A549 (cell line): ENCODE measurements at regions not wholly inside any gene's neighbourhood (a gene's known extent, or its start where the extent isn't known, plus 50 kb on each side); places are given as distances from the start of the nearest gene placed in this dataset.

Source experiments
- ATAC-seq, 2 experiments: fragments of 200-7000 bp in 1 of 2; fragments of >200 bp in 1 of 2; cut with Nextera tagmentation in 1 of 2; cut with Tn5 transposase in 1 of 2; 3 replicates each; pipeline versions ENCODE4 v1.8.0 to v1.9.1; 2018 to 2020; ENCODE audit warnings: mild to moderate bottlenecking in 1 of 2, moderate library complexity in 1 of 2
- CTCF ChIA-PET: fragments of 300-600 bp; sonication (Branson Sonifier 250); formaldehyde crosslinking; extraction: SDS; loops from one replicate; lab custom pipeline; 2021; ENCODE audit warnings: antibody characterized with exemption, inconsistent platforms; lab: Yijun Ruan, JAX
- POLR2A ChIA-PET: fragments of 350-600 bp; formaldehyde crosslinking; extraction: SDS; loops from one replicate; lab custom pipeline; 2021; ENCODE audit warnings: antibody characterized with exemption, inconsistent platforms; lab: Yijun Ruan, JAX
- DNase-seq, 2 experiments: peaks; one replicate each; pipeline versions ENCODE4 v3.0.0 to v3.0.0-alpha.2; 2011 to 2016; ENCODE audit warnings: low read depth in 1 of 2, low spot score in 1 of 2
- FAIRE-seq: peaks from 2 replicates; lab custom pipeline; 2011; peaks lifted over from hg19 to GRCh38; lab: Jason Lieb, UNC
- H3K27ac ChIP-seq, 2 experiments: fragments of >200 bp; sonication (Bioruptor Twin); formaldehyde crosslinking; 3 replicates each; pipeline ENCODE4 v1.5.1; 2016 to 2017
- H3K4me1 ChIP-seq: fragments of >200 bp; sonication (Bioruptor Twin); formaldehyde crosslinking; 3 replicates; pipeline ENCODE4 v1.6.1; 2016
- H3K4me2 ChIP-seq: fragments of >200 bp; sonication (Bioruptor Twin); formaldehyde crosslinking; 3 replicates; pipeline ENCODE4 v1.6.1; 2016
- H3K4me3 ChIP-seq: fragments of >200 bp; sonication (Bioruptor Twin); formaldehyde crosslinking; 3 replicates; pipeline ENCODE4 v1.5.1; 2016
- H3K9me3 ChIP-seq: fragments of >200 bp; sonication (Bioruptor Twin); formaldehyde crosslinking; 3 replicates; pipeline ENCODE4 v1.6.1; 2016
- BHLHE40 ChIP-seq: IDR thresholded peaks from 2 replicates; pipeline ENCODE4 v1.6.1; 2012; ENCODE audit warnings: low read depth, low read length, inconsistent platforms
- CBX2 ChIP-seq: fragments of 200-600 bp; sonication (generic); IDR thresholded peaks from 2 replicates; pipeline ENCODE4 v1.6.1; 2016; ENCODE audit warnings: low read depth, mild to moderate bottlenecking, borderline replicate concordance
- CHD2 ChIP-seq: fragments of 150-350 bp; IDR thresholded peaks from 2 replicates; pipeline ENCODE4 v1.6.1; 2014; ENCODE audit warnings: low read length; ENCODE audit not compliant: partially characterized antibody
- EHMT2 ChIP-seq: fragments of 200-600 bp; sonication (generic); IDR thresholded peaks from 2 replicates; pipeline ENCODE4 v1.6.1; 2016; ENCODE audit warnings: antibody characterized with exemption, low read depth, mild to moderate bottlenecking, moderate library complexity
- ESRRA ChIP-seq: fragments of 150-350 bp; IDR thresholded peaks from 2 replicates; pipeline ENCODE4 v1.6.1; 2014; ENCODE audit warnings: mild to moderate bottlenecking, low read length, borderline replicate concordance
- FOSB ChIP-seq: fragments of 250-450 bp; sonication (Bioruptor Pico); IDR thresholded peaks from 2 replicates; pipeline ENCODE4 v1.5.0; 2020; ENCODE audit warnings: mild to moderate bottlenecking, moderate library complexity
- HDAC2 ChIP-seq: fragments of 200-600 bp; sonication (generic); IDR thresholded peaks from 2 replicates; pipeline ENCODE4 v1.6.1; 2016
- HOXB13 ChIP-seq: fragments of 250-450 bp; sonication (Bioruptor Pico); IDR thresholded peaks from 2 replicates; pipeline ENCODE4 v1.5.0; 2020; ENCODE audit warnings: low read depth, mild to moderate bottlenecking, moderate library complexity
- HOXB5 ChIP-seq: fragments of 250-450 bp; sonication (Bioruptor Pico); IDR thresholded peaks from 2 replicates; pipeline ENCODE4 v1.5.0; 2020; ENCODE audit warnings: mild to moderate bottlenecking, moderate library complexity
- JUNB ChIP-seq: fragments of >200 bp; sonication (Bioruptor Twin); formaldehyde crosslinking; IDR thresholded peaks from 2 replicates; pipeline ENCODE4 v1.6.1; 2016
- KDM1A ChIP-seq: fragments of 200-600 bp; sonication (generic); IDR thresholded peaks from 2 replicates; pipeline ENCODE4 v1.6.1; 2016; ENCODE audit warnings: low read depth, mild to moderate bottlenecking
- MAZ ChIP-seq: fragments of 150-350 bp; IDR thresholded peaks from 2 replicates; pipeline ENCODE4 v1.6.1; 2014; ENCODE audit warnings: antibody characterized with exemption, low read depth, low read length, borderline replicate concordance
- MYC ChIP-seq: IDR thresholded peaks from 2 replicates; pipeline ENCODE4 v1.6.1; 2012; ENCODE audit warnings: mild to moderate bottlenecking, inconsistent platforms, low read length, improper control_type of control experiment, borderline replicate concordance
- NPAS2 ChIP-seq: fragments of 250-450 bp; sonication (Bioruptor Pico); IDR thresholded peaks from 2 replicates; pipeline ENCODE4 v1.8.0; 2022; ENCODE audit warnings: mild to moderate bottlenecking, moderate library complexity, borderline replicate concordance
- PHF8 ChIP-seq: fragments of 200-600 bp; sonication (generic); IDR thresholded peaks from 2 replicates; pipeline ENCODE4 v1.6.1; 2016; ENCODE audit warnings: low read depth, mild to moderate bottlenecking, antibody characterized with exemption, moderate library complexity, borderline replicate concordance
- POLR2A ChIP-seq: IDR thresholded peaks from 2 replicates; pipeline ENCODE4 v1.6.1; 2012; ENCODE audit warnings: mild to moderate bottlenecking, low read length
- POLR2AphosphoS2 ChIP-seq: conservative IDR thresholded peaks from 2 replicates; pipeline ENCODE4 v1.6.1; 2012; ENCODE audit warnings: low read length, improper control_type of control experiment, inconsistent platforms
- RAD21 ChIP-seq, 2 experiments: fragments of >200 bp in 1 of 2; sonication (Bioruptor Twin) in 1 of 2; formaldehyde crosslinking in 1 of 2; IDR thresholded peaks in 1 of 2; conservative IDR thresholded peaks in 1 of 2; 2 replicates in 1 of 2; 3 replicates in 1 of 2; pipeline ENCODE4 v1.6.1; 2012 to 2018; ENCODE audit warnings: inconsistent platforms in 1 of 2
- RFX5 ChIP-seq: fragments of 450-650 bp; IDR thresholded peaks from 2 replicates; pipeline ENCODE4 v1.7.1; 2014; ENCODE audit warnings: antibody characterized with exemption, mild to moderate bottlenecking, moderate library complexity
- SMC3 ChIP-seq: fragments of >200 bp; sonication (Bioruptor Twin); formaldehyde crosslinking; IDR thresholded peaks from 3 replicates; pipeline ENCODE4 v1.6.1; 2018; ENCODE audit warnings: inconsistent platforms
- ZFP36 ChIP-seq: fragments of 450-650 bp; IDR thresholded peaks from 2 replicates; pipeline ENCODE4 v1.6.1; 2014; ENCODE audit warnings: borderline replicate concordance; ENCODE audit not compliant: partially characterized antibody
- ZNF302 ChIP-seq: fragments of 250-450 bp; sonication (Bioruptor Pico); IDR thresholded peaks from 2 replicates; pipeline ENCODE4 v1.9.0; 2021; ENCODE audit warnings: inconsistent platforms, mild to moderate bottlenecking, moderate library complexity
- ZSCAN20 ChIP-seq: fragments of 250-450 bp; sonication (Bioruptor Pico); IDR thresholded peaks from 2 replicates; pipeline ENCODE4 v1.8.0; 2022; ENCODE audit warnings: mild to moderate bottlenecking, moderate library complexity
- WGBS: methylation state at CpG from one replicate; pipeline ENCODE4 v1.1.6; 2017; ENCODE audit errors: missing lambda C conversion rate; 5-methylcytosine and 5-hydroxymethylcytosine counted together
- TF ChIP-seq, protein P1 (sequence below): fragments of 150-350 bp; IDR thresholded peaks from 2 replicates; pipeline ENCODE4 v1.6.1; 2014; ENCODE audit warnings: low read depth, mild to moderate bottlenecking, low read length
- TF ChIP-seq, protein P2 (sequence below): fragments of 250-450 bp; sonication (Bioruptor Pico); IDR thresholded peaks from 2 replicates; pipeline ENCODE4 v1.5.0; 2020; ENCODE audit warnings: low read depth, mild to moderate bottlenecking, moderate library complexity

DNA sequence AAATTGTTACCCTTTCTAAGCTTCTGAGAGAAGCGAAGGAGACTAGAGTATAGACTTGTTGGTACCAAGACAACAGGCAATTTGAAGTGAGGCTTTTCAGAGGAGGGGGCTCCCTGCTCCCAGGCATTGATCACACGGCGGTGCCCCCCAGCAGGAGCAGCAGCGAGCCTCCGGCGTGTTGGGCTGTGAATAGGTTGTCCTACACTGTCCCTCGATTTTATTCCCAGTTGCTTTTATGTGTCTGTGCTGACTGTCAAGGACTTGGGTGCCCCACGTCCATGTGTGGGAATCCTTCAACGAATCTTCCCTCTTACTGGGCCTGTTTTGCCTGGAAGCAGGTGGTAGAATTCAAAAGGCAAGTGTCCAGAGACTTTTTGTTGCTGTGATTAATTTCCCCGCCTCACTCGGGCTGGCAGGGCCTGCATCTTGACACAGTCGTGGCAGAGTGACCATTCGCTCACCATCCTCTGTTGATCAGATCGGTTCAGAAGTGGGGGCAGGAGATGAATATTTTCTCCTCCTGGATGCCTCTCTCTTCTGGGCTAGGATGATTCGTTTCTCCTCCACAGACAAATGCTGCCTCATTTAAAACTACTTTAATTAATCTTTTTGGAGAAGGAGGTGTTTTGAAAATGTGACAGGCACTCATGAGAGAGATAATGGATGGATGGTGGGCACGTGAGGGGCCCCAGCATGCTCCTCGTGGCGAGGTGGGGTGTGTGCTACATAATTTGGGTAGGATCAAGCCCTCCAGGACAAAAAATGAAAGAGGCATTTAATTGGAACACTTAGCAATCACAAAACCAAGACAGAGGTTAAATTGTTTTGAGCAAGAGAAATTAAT, 77.6 kb downstream of the SMIM21 start:
- CTCF ChIA-PET, result no interaction called here
- DNase-seq, result no peak
- TF ChIP-seq HDAC2 (no peak), CBX2 (no peak), FOSB (no peak), RAD21 (conservative IDR thresholded peaks at IDR 0.05 in 1 of 2, IDR thresholded peaks at IDR 0.05 in 1 of 2) (no peak), HOXB5 (CRISPR knock-in tag) (no peak), ZSCAN20 (no peak), PHF8 (no peak), JUNB (no peak)
- TF ChIP-seq, protein P1, sequence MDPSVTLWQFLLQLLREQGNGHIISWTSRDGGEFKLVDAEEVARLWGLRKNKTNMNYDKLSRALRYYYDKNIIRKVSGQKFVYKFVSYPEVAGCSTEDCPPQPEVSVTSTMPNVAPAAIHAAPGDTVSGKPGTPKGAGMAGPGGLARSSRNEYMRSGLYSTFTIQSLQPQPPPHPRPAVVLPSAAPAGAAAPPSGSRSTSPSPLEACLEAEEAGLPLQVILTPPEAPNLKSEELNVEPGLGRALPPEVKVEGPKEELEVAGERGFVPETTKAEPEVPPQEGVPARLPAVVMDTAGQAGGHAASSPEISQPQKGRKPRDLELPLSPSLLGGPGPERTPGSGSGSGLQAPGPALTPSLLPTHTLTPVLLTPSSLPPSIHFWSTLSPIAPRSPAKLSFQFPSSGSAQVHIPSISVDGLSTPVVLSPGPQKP, result no peak
- TF ChIP-seq, all 56 proteins: peak for 0
- POLR2A ChIA-PET, result no interaction called here
- Histone ChIP-seq H3K27ac (no peak overlapping the region), H3K4me2 (no peak overlapping the region), H3K4me1 (no peaks in the 10 kb centered on the region), H3K4me3 (no peak overlapping the region), H3K9me3 (0 out of 3 replicates have a peak, but pooled peaks cover 3% of the 10 kb centered on the region)
- ATAC-seq (no peak), FAIRE-seq (no peak)
- WGBS, result 39% methylated on average over 18 of the region's 18 CpGs

DNA sequence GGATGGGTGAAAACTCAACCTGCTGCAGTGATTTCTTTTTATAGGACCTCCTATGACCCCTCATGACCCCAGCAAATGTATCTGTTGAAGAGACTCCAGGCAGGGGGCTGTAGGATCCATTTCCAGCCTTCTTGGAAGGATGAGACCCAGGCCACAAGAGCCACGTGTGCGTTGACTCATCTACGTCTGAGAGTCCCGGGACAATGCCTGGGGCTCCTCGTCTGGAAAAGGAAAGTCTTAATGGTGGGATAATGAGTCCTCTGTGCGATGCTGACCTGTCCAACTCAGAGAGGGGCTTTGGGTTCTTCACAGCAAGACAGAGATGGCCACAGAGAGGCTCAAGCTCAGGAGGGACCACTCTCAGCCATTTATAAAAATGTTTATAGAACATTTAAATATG, 80.8 kb downstream of the SMIM21 start:
- no peak overlapping the region for H3K27ac ChIP-seq
- no peaks in the 10 kb centered on the region for H3K4me1 ChIP-seq
- H3K4me2 ChIP-seq, result no peak overlapping the region
- no peaks in the 10 kb centered on the region for H3K9me3 ChIP-seq
- no peak overlapping the region for H3K4me3 ChIP-seq
- no peak for DNase-seq
- no peak for FAIRE-seq
- no peak for ATAC-seq
- CTCF ChIA-PET, result no interaction called here
- WGBS, result 69% methylated on average over 6 of the region's 6 CpGs
- POLR2A ChIA-PET, result no interaction called here
- TF ChIP-seq MAZ (no peak), PHF8 (no peak), KDM1A (no peak), ZNF302 (CRISPR knock-in tag) (no peak), ZFP36 (no peak), NPAS2 (CRISPR knock-in tag) (no peak), CHD2 (no peak), ZSCAN20 (no peak), EHMT2 (no peak), SMC3 (no peak), BHLHE40 (no peak), HOXB5 (CRISPR knock-in tag) (no peak), RFX5 (no peak), POLR2AphosphoS2 (no peak), POLR2A (no peak), HOXB13 (no peak), ESRRA (no peak), MYC (no peak), FOSB (no peak)
- TF ChIP-seq, protein P2, sequence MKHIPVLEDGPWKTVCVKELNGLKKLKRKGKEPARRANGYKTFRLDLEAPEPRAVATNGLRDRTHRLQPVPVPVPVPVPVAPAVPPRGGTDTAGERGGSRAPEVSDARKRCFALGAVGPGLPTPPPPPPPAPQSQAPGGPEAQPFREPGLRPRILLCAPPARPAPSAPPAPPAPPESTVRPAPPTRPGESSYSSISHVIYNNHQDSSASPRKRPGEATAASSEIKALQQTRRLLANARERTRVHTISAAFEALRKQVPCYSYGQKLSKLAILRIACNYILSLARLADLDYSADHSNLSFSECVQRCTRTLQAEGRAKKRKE (CRISPR knock-in tag), result no peak
